Endothelial cell of umbilical vein (primary cell): ENCODE measurements at regions not wholly inside any gene's neighbourhood (a gene's known extent, or its start where the extent isn't known, plus 50 kb on each side); places are given as distances from the start of the nearest gene placed in this dataset.

Source experiments
- BruUV-seq: library from RNA; stranded (reverse); fragments of 400-500 nt; replicated peaks from 2 replicates; lab custom pipeline; 2021; lab: Mats Ljungman, UMichigan
- CTCF ChIA-PET: fragments of 300-600, 350-600 bp; sonication (Branson Sonifier 250); formaldehyde crosslinking; loops from one replicate; lab custom pipeline; 2021; ENCODE audit warnings: antibody characterized with exemption, inconsistent platforms; lab: Charles Lee
- POLR2A ChIA-PET: fragments of 300-600, 350-600 bp; sonication (Branson Sonifier 250); formaldehyde crosslinking; loops from one replicate; lab custom pipeline; 2021; ENCODE audit warnings: antibody characterized with exemption, inconsistent platforms; lab: Charles Lee
- DNase-seq: peaks from one replicate; pipeline ENCODE4 v3.0.0-alpha.2; 2011; ENCODE audit warnings: low read depth, low spot score
- FAIRE-seq: peaks from 2 replicates; lab custom pipeline; 2011; peaks lifted over from hg19 to GRCh38; lab: Jason Lieb, UNC
- H2AFZ ChIP-seq: 2 replicates; pipeline ENCODE4 v1.6.0; 2012; ENCODE audit warnings: low read depth, low read length, control low read depth, inconsistent platforms
- H3K27ac ChIP-seq: 2 replicates; pipeline ENCODE4 v1.5.1; 2011; ENCODE audit warnings: low read depth, mild to moderate bottlenecking, control low read depth, low read length, moderate library complexity; ENCODE audit not compliant: insufficient read depth
- H3K27me3 ChIP-seq, 2 experiments: 2 replicates each; pipeline versions ENCODE4 v1.6.0 to v1.6.1; 2011; ENCODE audit warnings: low read length in 2 of 2, mixed read lengths in 1 of 2; ENCODE audit not compliant: control insufficient read depth in 2 of 2, insufficient read depth in 2 of 2
- H3K36me3 ChIP-seq, 2 experiments: 2 replicates in 1 of 2; 3 replicates in 1 of 2; pipeline ENCODE4 v1.5.1; 2011; ENCODE audit warnings: low read length in 2 of 2, mild to moderate bottlenecking in 1 of 2, moderate library complexity in 1 of 2; ENCODE audit not compliant: control insufficient read depth in 2 of 2, insufficient read depth in 2 of 2; ENCODE audit errors: extremely low read depth in 1 of 2
- H3K4me1 ChIP-seq: 3 replicates; pipeline ENCODE4 v1.5.1; 2011; ENCODE audit warnings: mild to moderate bottlenecking, low read length; ENCODE audit not compliant: control insufficient read depth, insufficient read depth; ENCODE audit errors: extremely low read depth
- H3K4me2 ChIP-seq: 2 replicates; pipeline ENCODE4 v1.6.1; 2011; ENCODE audit warnings: low read length, control low read depth, mixed read lengths; ENCODE audit not compliant: insufficient read depth
- H3K4me3 ChIP-seq, 3 experiments: fragments of 200-600 bp in 1 of 3; sonication (generic), shearing (Covaris generic) in 1 of 3; replicated peaks in 1 of 3; 2 replicates each; pipeline ENCODE4 v1.5.1; 2011 to 2016; ENCODE audit warnings: control low read depth in 3 of 3, low read length in 3 of 3, mild to moderate bottlenecking in 2 of 3, inconsistent platforms in 1 of 3, low read depth in 1 of 3, moderate library complexity in 1 of 3; ENCODE audit not compliant: insufficient read depth in 1 of 3
- H3K79me2 ChIP-seq: 2 replicates; pipeline ENCODE4 v1.6.0; 2012; ENCODE audit warnings: low read length, inconsistent platforms; ENCODE audit not compliant: control insufficient read depth, insufficient read depth
- H3K9ac ChIP-seq: replicated peaks from 2 replicates; pipeline ENCODE3; 2011; ENCODE audit warnings: low read length, control low read depth; ENCODE audit not compliant: insufficient read depth; ENCODE audit errors: extremely low read depth
- H3K9me1 ChIP-seq: replicated peaks from 3 replicates; pipeline ENCODE4 v1.6.0; 2011; ENCODE audit warnings: mild to moderate bottlenecking, low read length; ENCODE audit not compliant: control insufficient read depth, insufficient read depth; ENCODE audit errors: extremely low read depth
- H3K9me3 ChIP-seq: replicated peaks from 2 replicates; pipeline ENCODE4 v1.5.1; 2012; ENCODE audit warnings: low read length, inconsistent platforms; ENCODE audit not compliant: control insufficient read depth, insufficient read depth
- H4K20me1 ChIP-seq: replicated peaks from 2 replicates; pipeline ENCODE3; 2011; ENCODE audit warnings: mild to moderate bottlenecking, low read length; ENCODE audit not compliant: control insufficient read depth, insufficient read depth; ENCODE audit errors: extremely low read depth
- EZH2 ChIP-seq: IDR thresholded peaks from 2 replicates; pipeline ENCODE4 v1.6.1; 2012; ENCODE audit warnings: borderline replicate concordance, low read depth, mild to moderate bottlenecking, moderate library complexity, low read length, inconsistent platforms; ENCODE audit not compliant: severe bottlenecking
- FOS ChIP-seq: IDR thresholded peaks from 2 replicates; pipeline ENCODE4 v1.6.1; 2011; ENCODE audit warnings: mild to moderate bottlenecking, low read length, moderate library complexity, borderline replicate concordance; ENCODE audit not compliant: insufficient read depth
- GATA2 ChIP-seq: IDR thresholded peaks from 2 replicates; pipeline ENCODE4 v1.7.0; 2011; ENCODE audit warnings: low read depth, mild to moderate bottlenecking, moderate library complexity, mixed read lengths, low read length; ENCODE audit not compliant: insufficient read length, insufficient read depth
- JUN ChIP-seq: IDR thresholded peaks from 2 replicates; pipeline ENCODE4 v1.6.1; 2011; ENCODE audit warnings: borderline replicate concordance, low read depth; ENCODE audit not compliant: insufficient read length, insufficient read depth
- MYC ChIP-seq: IDR thresholded peaks from one replicate; pipeline ENCODE4 v1.6.1; 2011; ENCODE audit warnings: mild to moderate bottlenecking, low read depth, low read length
- POLR2A ChIP-seq: IDR thresholded peaks from 2 replicates; pipeline ENCODE4 v1.6.1; 2012; ENCODE audit warnings: low read depth, mild to moderate bottlenecking, control low read depth, low read length
- POLR2AphosphoS5 ChIP-seq: IDR thresholded peaks from 2 replicates; pipeline ENCODE4 v1.6.1; 2012; ENCODE audit warnings: low read depth, mild to moderate bottlenecking, control low read depth, low read length, moderate library complexity; ENCODE audit not compliant: insufficient read depth
- dilution Hi-C: fragments of 300-500 bp; cut with MboI; formaldehyde crosslinking; loops from one replicate; pipeline ENCODE4 v1.15.0; 2019; ENCODE audit warnings: low sequenced_read_pairs; ENCODE audit not compliant: extremely low pct_ligation_motif_present
- intact Hi-C: fragments of 100-400 bp; cut with micrococcal nuclease; formaldehyde crosslinking; loops from one replicate; pipeline ENCODE4 v1.10.0; 2022
- TF ChIP-seq, protein P1 (sequence below): IDR thresholded peaks from 2 replicates; pipeline ENCODE4 v1.6.1; 2011; ENCODE audit not compliant: insufficient read depth, insufficient read length
- TF ChIP-seq, protein P2 (sequence below), 2 donors: IDR thresholded peaks; 1 replicate in 1 of 2; 2 replicates in 1 of 2; pipeline ENCODE4 v1.5.1; 2011; ENCODE audit warnings: low read length in 2 of 2, mild to moderate bottlenecking in 2 of 2, moderate library complexity in 2 of 2, control low read depth in 1 of 2, inconsistent platforms in 1 of 2, low read depth in 1 of 2; ENCODE audit not compliant: insufficient read depth in 1 of 2; ENCODE audit errors: extremely low read depth in 1 of 2

DNA sequence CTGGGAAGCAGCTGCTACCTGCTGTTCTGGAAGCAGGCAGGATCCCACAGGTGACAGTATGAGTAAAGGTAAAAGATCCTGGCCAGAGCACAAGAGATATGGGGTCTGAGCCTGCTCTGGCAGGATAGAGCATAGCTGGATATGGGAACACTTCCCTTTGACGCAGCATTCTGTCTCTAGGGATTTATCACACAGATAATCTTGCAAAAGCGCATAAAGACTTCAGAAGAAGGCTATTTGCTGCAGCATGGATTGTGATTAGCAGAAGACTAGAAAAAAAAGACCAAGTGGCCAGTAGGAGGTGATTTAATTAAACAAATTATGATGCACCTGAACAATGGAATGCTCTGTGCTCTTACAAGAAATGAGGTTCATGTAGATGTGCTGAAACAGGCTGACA, 52.4 kb upstream of the PWWP2A start:
- BruUV-seq = no TSS peak
- Histone ChIP-seq H4K20me1 (no peaks in the 10 kb centered on the region), H3K36me3 (no peaks in the 10 kb centered on the region), H3K79me2 (no peaks in the 10 kb centered on the region), H3K27me3 (no peaks in the 10 kb centered on the region), H3K9ac (no peak overlapping the region), H3K9me3 (no peaks in the 10 kb centered on the region), H2AFZ (no peak overlapping the region), H3K4me1 (peaks cover 17% of the 10 kb centered on the region), H3K4me2 (no peak overlapping the region), H3K27ac (no peak overlapping the region), H3K9me1 (no peaks in the 10 kb centered on the region), H3K4me3 (no peak overlapping the region)
- intact Hi-C loops = no loop called here
- FAIRE-seq (no peak), DNase-seq (no peak)
- POLR2A ChIA-PET = no interaction called here
- CTCF ChIA-PET = no interaction called here
- dilution Hi-C loops = no loop called here
- no peak for TF ChIP-seq FOS
- TF ChIP-seq, protein P1, sequence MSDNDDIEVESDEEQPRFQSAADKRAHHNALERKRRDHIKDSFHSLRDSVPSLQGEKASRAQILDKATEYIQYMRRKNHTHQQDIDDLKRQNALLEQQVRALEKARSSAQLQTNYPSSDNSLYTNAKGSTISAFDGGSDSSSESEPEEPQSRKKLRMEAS = no peak
- TF ChIP-seq JUN = no peak
- no peak for TF ChIP-seq POLR2A
- TF ChIP-seq GATA2 = no peak
- no peak for TF ChIP-seq EZH2
- TF ChIP-seq, protein P2, sequence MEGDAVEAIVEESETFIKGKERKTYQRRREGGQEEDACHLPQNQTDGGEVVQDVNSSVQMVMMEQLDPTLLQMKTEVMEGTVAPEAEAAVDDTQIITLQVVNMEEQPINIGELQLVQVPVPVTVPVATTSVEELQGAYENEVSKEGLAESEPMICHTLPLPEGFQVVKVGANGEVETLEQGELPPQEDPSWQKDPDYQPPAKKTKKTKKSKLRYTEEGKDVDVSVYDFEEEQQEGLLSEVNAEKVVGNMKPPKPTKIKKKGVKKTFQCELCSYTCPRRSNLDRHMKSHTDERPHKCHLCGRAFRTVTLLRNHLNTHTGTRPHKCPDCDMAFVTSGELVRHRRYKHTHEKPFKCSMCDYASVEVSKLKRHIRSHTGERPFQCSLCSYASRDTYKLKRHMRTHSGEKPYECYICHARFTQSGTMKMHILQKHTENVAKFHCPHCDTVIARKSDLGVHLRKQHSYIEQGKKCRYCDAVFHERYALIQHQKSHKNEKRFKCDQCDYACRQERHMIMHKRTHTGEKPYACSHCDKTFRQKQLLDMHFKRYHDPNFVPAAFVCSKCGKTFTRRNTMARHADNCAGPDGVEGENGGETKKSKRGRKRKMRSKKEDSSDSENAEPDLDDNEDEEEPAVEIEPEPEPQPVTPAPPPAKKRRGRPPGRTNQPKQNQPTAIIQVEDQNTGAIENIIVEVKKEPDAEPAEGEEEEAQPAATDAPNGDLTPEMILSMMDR (IDR thresholded peaks at IDR 0.05; ENCODE audit: extremely low read depth in 1 of 2, insufficient read depth in 1 of 2, low read depth in 1 of 2, low read length in 2 of 2) = no peak
- no peak for TF ChIP-seq MYC
- no peak for TF ChIP-seq POLR2AphosphoS5
